Mucosa of rectum (tissue), 2 donors: ENCODE measurements at regions not wholly inside any gene's neighbourhood (a gene's known extent, or its start where the extent isn't known, plus 50 kb on each side); places are given as distances from the start of the nearest gene placed in this dataset.

Experiments
- H3K27ac ChIP-seq, 2 donors: one replicate each; pipeline ENCODE4 v1.7.0; 2013; ENCODE audit warnings: inconsistent platforms in 2 of 2, low read depth in 2 of 2, low read length in 2 of 2
- H3K27me3 ChIP-seq, 2 donors: one replicate each; pipeline ENCODE4 v1.7.0; 2013; ENCODE audit warnings: low read length in 2 of 2; ENCODE audit not compliant: control insufficient read depth in 2 of 2, insufficient read depth in 2 of 2
- H3K36me3 ChIP-seq, 2 donors: one replicate each; pipeline ENCODE4 v1.7.0; 2013; ENCODE audit warnings: low read length in 2 of 2; ENCODE audit not compliant: control insufficient read depth in 2 of 2, insufficient read depth in 2 of 2
- H3K4me1 ChIP-seq, 2 donors: one replicate each; pipeline ENCODE4 v1.7.0; 2013; ENCODE audit warnings: low read length in 2 of 2, mild to moderate bottlenecking in 1 of 2; ENCODE audit not compliant: control insufficient read depth in 2 of 2, insufficient read depth in 2 of 2
- H3K4me3 ChIP-seq, 2 donors: one replicate each; pipeline ENCODE4 v1.7.0; 2013; ENCODE audit warnings: low read length in 2 of 2
- H3K9ac ChIP-seq, 2 donors: one replicate each; pipeline ENCODE4 v1.7.0; 2013; ENCODE audit warnings: low read length in 2 of 2, low read depth in 1 of 2, mild to moderate bottlenecking in 1 of 2
- H3K9me3 ChIP-seq, 2 donors: one replicate each; pipeline ENCODE4 v1.7.0; 2013; ENCODE audit warnings: low read length in 2 of 2; ENCODE audit not compliant: control insufficient read depth in 2 of 2
- donor health status: healthy.
- donor health status: Normal muscosa, but diverticular disease.

DNA sequence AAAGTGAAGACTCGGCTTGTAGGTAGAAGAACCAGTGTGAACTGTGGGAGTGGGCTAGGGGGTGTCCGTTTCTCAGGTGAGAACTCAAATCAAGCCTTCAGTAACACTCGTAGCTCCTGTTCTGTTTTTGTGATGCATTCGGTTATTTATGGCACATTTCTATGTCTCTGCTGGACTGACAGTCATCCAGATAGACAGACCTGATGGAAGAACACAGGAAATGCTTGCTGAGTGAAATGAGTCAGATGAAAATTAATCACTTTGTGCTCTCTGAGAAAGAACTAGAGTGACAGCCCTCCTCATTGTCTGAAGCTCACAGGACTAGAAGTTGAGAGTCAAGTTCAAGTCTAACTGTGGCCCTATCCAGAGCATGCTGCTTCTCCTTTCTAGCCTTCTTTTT, 360.1 kb upstream of the PLXNA2 start:
- Histone ChIP-seq H3K4me1 (no peaks in the 10 kb centered on the region), H3K9me3 (no peaks in the 10 kb centered on the region), H3K27me3 (no peaks in the 10 kb centered on the region), H3K4me3 (no peak overlapping the region), H3K27ac (no peak overlapping the region), H3K36me3 (no peaks in the 10 kb centered on the region), H3K9ac (no peak overlapping the region)

DNA sequence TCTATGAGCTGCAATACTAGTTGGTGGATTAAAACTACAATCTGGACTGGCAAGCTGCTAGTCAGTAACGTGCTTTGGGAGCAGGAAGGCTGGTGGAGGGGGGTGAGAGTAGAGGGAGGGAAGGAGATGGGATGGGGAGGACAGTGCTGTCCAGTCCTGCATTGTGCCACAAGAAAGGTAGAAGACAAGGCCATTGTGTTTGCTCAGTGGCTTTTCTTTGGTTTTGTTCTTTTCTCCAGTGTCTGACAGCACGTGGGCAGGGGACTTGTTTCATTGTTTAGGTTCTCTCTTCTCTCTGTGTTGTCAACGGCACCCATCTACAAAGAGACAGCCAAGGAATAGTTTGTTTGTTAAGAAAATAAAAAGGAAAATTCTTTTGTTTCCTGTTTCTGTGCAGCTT, 362.8 kb upstream of the PLXNA2 start:
- Histone ChIP-seq H3K27me3 (no peaks in the 10 kb centered on the region), H3K9ac (no peak overlapping the region), H3K4me1 (no peaks in the 10 kb centered on the region), H3K36me3 (no peaks in the 10 kb centered on the region), H3K27ac (no peak overlapping the region), H3K9me3 (no peaks in the 10 kb centered on the region), H3K4me3 (no peak overlapping the region)

DNA sequence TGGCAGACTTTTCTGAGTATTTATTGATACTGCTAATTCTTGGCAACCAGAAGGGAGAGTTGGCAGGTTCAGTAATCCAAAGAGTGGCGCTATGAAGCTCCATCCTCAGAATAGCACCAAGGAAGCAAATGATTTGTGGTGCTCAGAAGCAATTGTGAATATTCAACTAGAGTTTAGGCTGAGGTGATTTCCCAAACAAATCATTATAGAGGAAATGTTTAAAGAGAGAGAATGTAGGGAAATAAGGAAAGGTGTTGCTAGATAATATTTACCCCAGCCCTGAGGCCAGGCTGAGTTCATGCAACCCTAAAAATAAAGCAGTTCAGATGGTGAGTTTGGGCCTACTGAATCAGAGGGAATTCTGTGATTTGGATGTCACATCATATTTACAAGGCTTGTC, 363.4 kb upstream of the PLXNA2 start:
- H3K4me1 ChIP-seq, result no peaks in the 10 kb centered on the region
- no peaks in the 10 kb centered on the region for H3K27me3 ChIP-seq
- no peaks in the 10 kb centered on the region for H3K36me3 ChIP-seq
- H3K9ac ChIP-seq, result no peak overlapping the region
- no peak overlapping the region for H3K4me3 ChIP-seq
- no peaks in the 10 kb centered on the region for H3K9me3 ChIP-seq
- no peak overlapping the region for H3K27ac ChIP-seq

DNA sequence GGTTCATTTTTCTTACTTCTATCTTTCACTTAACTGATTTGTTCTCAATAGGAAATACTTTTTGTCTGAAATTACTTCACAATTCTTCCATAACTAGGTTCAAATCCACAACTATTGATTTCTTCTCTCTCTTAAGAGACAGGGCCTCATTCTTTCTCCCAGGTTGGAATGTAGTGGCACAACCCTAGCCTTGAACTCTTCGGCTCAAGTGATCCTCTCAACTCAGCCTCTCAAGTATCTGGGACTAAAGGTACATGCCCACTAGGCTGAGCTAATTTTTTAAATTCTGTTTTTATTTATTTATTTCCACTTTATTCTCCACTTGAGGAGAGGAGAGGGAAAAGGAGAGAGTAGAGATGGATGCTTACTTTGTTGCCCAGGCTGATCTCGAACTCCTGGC, 370.4 kb upstream of the PLXNA2 start:
- H3K36me3 ChIP-seq, result no peaks in the 10 kb centered on the region
- no peak overlapping the region for H3K27ac ChIP-seq
- H3K9me3 ChIP-seq, result peaks cover 0 to 2% of the 10 kb centered on the region in 2 donors
- H3K4me3 ChIP-seq, result no peak overlapping the region
- no peaks in the 10 kb centered on the region for H3K4me1 ChIP-seq
- H3K9ac ChIP-seq, result no peak overlapping the region
- H3K27me3 ChIP-seq, result no peaks in the 10 kb centered on the region

DNA sequence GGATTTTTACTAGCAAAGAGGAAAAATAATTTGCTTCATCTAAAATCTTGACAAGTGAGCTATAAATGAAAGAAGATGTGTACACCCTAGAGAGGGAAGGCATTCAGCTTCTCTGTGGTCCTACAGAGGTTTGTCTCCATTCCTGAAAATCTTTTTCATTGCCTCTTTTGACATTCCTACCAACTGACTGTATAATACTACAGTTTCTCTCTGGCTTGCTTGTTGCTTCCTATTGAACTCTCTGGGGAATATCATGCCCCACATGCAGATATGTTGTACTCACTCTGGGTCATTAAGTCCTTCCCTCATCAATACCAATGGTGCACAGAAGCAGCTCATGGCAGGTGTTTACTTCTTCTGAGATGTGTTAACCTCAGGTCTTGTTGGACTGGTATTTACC, 371.2 kb upstream of the PLXNA2 start:
- H3K9me3 ChIP-seq, result peaks cover 0 to 2% of the 10 kb centered on the region in 2 donors
- no peak overlapping the region for H3K9ac ChIP-seq
- H3K4me1 ChIP-seq, result no peaks in the 10 kb centered on the region
- no peak overlapping the region for H3K4me3 ChIP-seq
- H3K27me3 ChIP-seq, result no peaks in the 10 kb centered on the region
- H3K36me3 ChIP-seq, result no peaks in the 10 kb centered on the region
- no peak overlapping the region for H3K27ac ChIP-seq

DNA sequence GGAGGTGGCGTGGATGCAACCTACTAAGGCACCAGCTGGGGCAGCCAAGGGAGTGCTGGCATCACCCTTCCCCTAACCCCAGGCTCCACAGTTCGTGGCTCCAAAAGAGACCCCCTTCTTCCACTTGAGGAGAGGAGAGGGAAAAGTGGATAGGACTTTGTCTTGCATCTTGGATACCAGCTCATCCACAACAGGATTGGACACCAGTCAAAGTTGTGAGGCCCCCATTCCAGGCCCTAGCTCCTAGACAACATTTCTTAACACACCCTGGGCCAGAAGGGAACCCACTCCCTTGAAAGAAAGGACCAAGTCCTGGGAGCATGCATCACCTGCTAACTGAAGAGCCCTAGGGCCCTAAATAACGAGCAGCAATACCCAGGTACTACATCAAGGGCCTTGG, 372.6 kb upstream of the PLXNA2 start:
- no peak overlapping the region for H3K27ac ChIP-seq
- H3K4me1 ChIP-seq, result no peaks in the 10 kb centered on the region
- H3K9me3 ChIP-seq, result peaks cover 0 to 2% of the 10 kb centered on the region in 2 donors
- no peak overlapping the region for H3K9ac ChIP-seq
- H3K4me3 ChIP-seq, result no peak overlapping the region
- no peaks in the 10 kb centered on the region for H3K27me3 ChIP-seq
- H3K36me3 ChIP-seq, result no peaks in the 10 kb centered on the region

DNA sequence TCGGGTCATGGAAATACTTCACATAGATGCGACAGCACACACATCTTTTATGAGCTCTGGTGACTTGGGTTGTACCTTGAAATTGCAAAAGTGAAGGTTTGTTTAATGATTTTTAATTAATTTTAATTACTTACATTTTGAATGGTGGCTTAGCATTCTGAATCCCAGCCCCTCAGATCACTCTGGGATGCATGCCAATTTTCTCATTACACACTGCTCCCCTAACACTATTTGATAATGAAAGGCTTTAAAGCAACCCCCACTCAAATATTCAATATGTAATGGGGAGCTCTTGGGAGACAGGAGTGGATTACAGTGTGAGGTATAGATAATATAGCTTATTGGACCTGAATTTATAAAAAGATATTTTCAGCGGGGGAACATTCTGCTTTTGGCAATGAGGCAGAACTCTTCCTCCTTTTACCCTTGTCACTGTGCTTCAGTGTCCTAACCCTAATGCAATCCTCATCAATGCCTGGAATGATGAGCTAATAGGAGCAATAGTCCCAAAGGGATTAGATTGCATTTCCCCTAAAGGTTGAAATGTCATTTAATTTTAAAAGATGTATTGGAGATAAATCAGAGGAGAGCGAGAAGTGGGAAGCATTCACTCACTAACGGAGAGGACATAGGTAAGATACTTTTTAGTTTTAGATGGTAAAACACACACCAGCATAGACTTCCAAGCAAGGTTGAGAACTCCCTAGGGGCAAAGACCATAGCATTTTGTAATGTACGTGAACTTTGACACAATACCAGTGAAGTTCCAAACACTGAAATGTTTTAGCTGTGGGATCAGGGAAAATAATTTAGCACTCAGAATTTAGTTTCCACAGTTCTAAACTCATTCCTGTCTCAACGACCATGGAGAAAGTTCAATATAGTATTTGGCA, 384.1 kb upstream of the PLXNA2 start:
- no peak overlapping the region for H3K9ac ChIP-seq
- H3K36me3 ChIP-seq, result no peaks in the 10 kb centered on the region
- H3K4me1 ChIP-seq, result no peaks in the 10 kb centered on the region
- H3K4me3 ChIP-seq, result no peak overlapping the region
- H3K27me3 ChIP-seq, result no peaks in the 10 kb centered on the region
- no peak overlapping the region for H3K27ac ChIP-seq
- H3K9me3 ChIP-seq, result no peaks in the 10 kb centered on the region

DNA sequence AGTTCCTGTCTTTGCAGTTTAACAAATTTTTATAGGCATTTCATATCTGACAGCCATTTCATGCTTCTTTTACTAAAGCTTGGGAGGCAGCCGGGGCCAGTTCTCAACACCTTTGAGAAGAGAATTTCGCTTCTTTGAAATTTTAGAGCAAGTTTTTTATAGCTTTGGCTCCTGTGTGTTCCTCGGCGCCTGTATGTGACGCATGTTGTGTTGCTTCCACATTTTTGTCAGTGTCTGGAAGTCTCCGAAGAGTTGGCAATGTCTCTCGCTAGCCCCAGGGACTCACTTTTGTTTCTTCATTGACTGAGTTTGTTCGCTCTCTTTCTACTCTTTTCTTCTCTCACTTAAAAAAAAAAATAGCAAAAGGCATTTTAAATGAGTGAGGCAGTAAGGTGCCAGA, 386.9 kb upstream of the PLXNA2 start:
- Histone ChIP-seq H3K9ac (no peak overlapping the region), H3K27ac (no peak overlapping the region), H3K4me3 (no peak overlapping the region)

DNA sequence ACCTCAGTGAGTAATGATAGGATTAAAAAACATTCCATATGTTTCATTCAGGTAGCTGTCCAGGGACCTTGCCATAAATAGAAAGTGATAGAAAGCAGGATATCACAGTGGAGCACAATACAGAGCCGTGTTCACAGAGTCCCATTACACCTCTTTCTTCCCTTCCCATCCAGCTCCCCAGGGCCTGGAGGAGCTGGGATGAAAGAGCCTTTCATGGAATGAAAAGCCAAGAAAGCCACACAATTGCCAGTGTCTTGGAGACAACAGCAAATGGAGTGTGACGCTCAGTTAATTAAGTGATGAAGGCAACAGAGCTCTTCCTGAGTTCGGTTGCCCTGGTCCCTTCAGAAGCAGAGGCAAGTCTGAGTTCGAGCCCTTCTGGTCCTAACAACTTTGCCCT, 387.3 kb upstream of the PLXNA2 start:
- Histone ChIP-seq H3K9ac (no peak overlapping the region), H3K27ac (no peak overlapping the region), H3K4me1 (no peaks in the 10 kb centered on the region), H3K4me3 (no peak overlapping the region), H3K27me3 (no peaks in the 10 kb centered on the region), H3K9me3 (no peaks in the 10 kb centered on the region), H3K36me3 (no peaks in the 10 kb centered on the region)

More for the DNA sequence above, 386.9 kb upstream of the PLXNA2 start:
- no peaks in the 10 kb centered on the region for H3K27me3 ChIP-seq
- no peaks in the 10 kb centered on the region for H3K9me3 ChIP-seq
- no peaks in the 10 kb centered on the region for H3K4me1 ChIP-seq
- H3K36me3 ChIP-seq, result no peaks in the 10 kb centered on the region

DNA sequence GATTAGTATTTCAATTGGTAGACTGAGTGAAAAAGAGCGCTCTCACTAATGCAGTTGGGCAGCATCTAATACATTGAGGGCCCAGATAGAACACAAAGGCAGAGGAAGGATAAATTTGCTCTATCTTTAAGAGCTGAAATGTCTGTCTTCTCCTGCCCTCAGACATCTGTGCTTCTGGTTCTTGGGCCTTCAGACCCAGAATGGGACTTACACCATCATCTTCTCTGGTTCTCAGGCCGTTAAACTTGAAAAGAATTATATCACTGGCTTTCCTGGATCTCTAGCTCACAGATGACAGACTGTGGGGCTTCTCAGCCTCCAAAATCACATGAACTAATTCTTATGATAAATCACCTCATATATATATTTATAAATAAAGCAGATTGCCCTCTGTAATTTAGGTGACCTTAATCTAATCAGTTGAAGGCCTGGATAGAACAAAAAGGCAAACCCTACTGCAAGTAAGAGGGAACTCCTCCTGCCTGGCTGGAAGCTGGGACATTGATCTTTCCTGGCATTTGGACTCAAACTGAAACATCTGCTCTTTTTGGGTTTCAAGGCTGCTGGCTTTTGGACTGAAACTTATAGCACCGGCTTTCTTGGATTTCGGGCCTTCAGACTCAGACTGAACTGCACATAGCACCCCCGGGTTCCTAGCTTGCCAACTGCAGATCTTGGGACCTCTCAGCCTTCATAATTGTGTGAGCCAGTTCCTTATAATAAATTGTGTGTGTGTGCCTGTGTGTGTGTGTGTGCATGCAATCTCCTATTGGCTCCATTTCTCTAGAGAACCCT, 390.4 kb upstream of the PLXNA2 start:
- Histone ChIP-seq H3K27me3 (no peaks in the 10 kb centered on the region), H3K36me3 (no peaks in the 10 kb centered on the region), H3K9ac (no peak overlapping the region), H3K4me1 (no peaks in the 10 kb centered on the region), H3K27ac (no peak overlapping the region), H3K4me3 (no peak overlapping the region), H3K9me3 (no peaks in the 10 kb centered on the region)
